ENCODE measurements at regions not wholly inside any gene's neighbourhood (a gene's known extent, or its start where the extent isn't known, plus 50 kb on each side); places are given as distances from the start of the nearest gene placed in this dataset.

DNA sequence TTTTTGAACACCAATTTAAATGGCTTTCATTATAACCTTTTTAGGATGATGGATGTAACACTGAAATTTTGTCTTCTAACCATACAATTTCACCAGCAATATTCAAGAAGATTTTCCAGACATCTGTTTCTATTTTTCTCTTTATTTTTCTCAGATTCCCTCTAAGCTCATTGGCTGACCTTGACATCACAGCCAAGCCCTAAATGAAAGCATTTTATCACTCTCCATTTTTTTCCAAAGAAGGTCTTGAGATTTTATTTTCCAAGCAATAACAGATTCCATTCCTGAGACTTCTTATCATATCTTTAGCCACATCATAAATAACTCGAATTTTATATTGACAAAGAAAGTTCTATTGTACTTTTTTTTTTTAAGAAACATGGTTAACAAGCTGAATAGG, 392.6 kb upstream of the THBS1 start:
- no peak overlapping the region for H3K4me3 ChIP-seq (ENCODE audit: extremely low read depth in 1 of 4, insufficient read depth in 2 of 4, low read depth in 3 of 4, low read length in 4 of 4)
- no peak overlapping the region for H2BK15ac ChIP-seq (ENCODE audit: low read length)
- DNase-seq (ENCODE audit: low read depth in 1 of 2, low spot score in 2 of 2) (no peak), FAIRE-seq (no peak)
- H2BK5ac ChIP-seq (ENCODE audit: low read depth, low read length), result no peak overlapping the region
- no peaks in the 10 kb centered on the region for H3K27me3 ChIP-seq (replicated peaks in 1 of 4; ENCODE audit: control insufficient read depth in 3 of 4, extremely low read depth in 1 of 4, insufficient read depth in 3 of 4, low read length in 3 of 4)
- H3K9ac ChIP-seq (replicated peaks in 1 of 4; ENCODE audit: extremely low read depth in 1 of 4, low read depth in 3 of 4, low read length in 3 of 4), result no peak overlapping the region
- no peak overlapping the region for H2BK12ac ChIP-seq (ENCODE audit: low read depth, low read length)
- H3K23ac ChIP-seq (ENCODE audit: insufficient read length), result no peak overlapping the region
- ChIA-PET POLR2A (ENCODE audit: partially characterized antibody) (no interaction called here), CTCF (ENCODE audit: partially characterized antibody) (interaction anchor here (0.6 to 1.8 kb wide), 2 partner anchors 16 to 116 kb away, joined by 4 to 5 read pairs; no protein-coding TSS in a partner anchor)
- H3K14ac ChIP-seq (ENCODE audit: insufficient read length), result no peak overlapping the region
- no peaks in the 10 kb centered on the region for H3K4me1 ChIP-seq (replicated peaks in 1 of 4; ENCODE audit: control insufficient read depth in 3 of 4, insufficient read depth in 4 of 4, low read length in 3 of 4)
- H2BK20ac ChIP-seq (ENCODE audit: low read length), result no peak overlapping the region
- no peak overlapping the region for H3K4me2 ChIP-seq (ENCODE audit: insufficient read depth in 1 of 2, low read depth in 2 of 2, low read length in 2 of 2)
- no peak overlapping the region for H4K8ac ChIP-seq (ENCODE audit: extremely low read depth, insufficient read depth, low read length)
- no peaks in the 10 kb centered on the region for H3K9me3 ChIP-seq (ENCODE audit: insufficient read depth in 2 of 2, low read depth in 1 of 2, low read length in 1 of 2)
- H3K56ac ChIP-seq (replicated peaks; ENCODE audit: insufficient read length, low read depth, low read length), result no peak overlapping the region
- no peak for TF ChIP-seq BACH1 (IDR thresholded peaks at IDR 0.05; ENCODE audit: low read length)
- TF ChIP-seq POLR2A (IDR thresholded peaks at IDR 0.05; ENCODE audit: control extremely low read depth in 1 of 2, low read depth in 2 of 2, low read length in 2 of 2), result no peak
- 81% methylated on average over 1 of the region's 1 CpG; no CpG with 5 or more reads in 1 of the 2 experiments for WGBS, 2 experiments (ENCODE audit: extremely low coverage in 1 of 2, insufficient coverage in 1 of 2, insufficient read length in 1 of 2, insufficient replicate concordance in 2 of 2, low coverage in 1 of 2, low lambda C conversion rate in 2 of 2, missing lambda C conversion rate in 1 of 2)
- no peak overlapping the region for H2AK5ac ChIP-seq (ENCODE audit: low read depth, low read length)
- no peaks in the 10 kb centered on the region for H3K79me2 ChIP-seq (ENCODE audit: control insufficient read depth in 1 of 2, insufficient read depth in 2 of 2, low read length in 2 of 2)
- H3K18ac ChIP-seq (ENCODE audit: extremely low read depth, low read length), result no peak overlapping the region
- no peaks in the 10 kb centered on the region for H4K20me1 ChIP-seq (replicated peaks in 1 of 2; ENCODE audit: control insufficient read depth in 1 of 2, insufficient read depth in 2 of 2, low read length in 2 of 2)
- no peak overlapping the region for H4K91ac ChIP-seq (replicated peaks; ENCODE audit: insufficient read length, low read length)
- H3K36me3 ChIP-seq (ENCODE audit: control insufficient read depth in 2 of 4, insufficient read depth in 4 of 4, low read length in 3 of 4), result no peaks in the 10 kb centered on the region
- H3K4ac ChIP-seq (replicated peaks; ENCODE audit: insufficient read length, low read depth, low read length), result no peak overlapping the region
- H2AFZ ChIP-seq (ENCODE audit: low read length), result no peak overlapping the region
- no peak overlapping the region for H2BK120ac ChIP-seq (replicated peaks; ENCODE audit: low read depth, low read length)
- no peaks in the 10 kb centered on the region for H3K23me2 ChIP-seq (ENCODE audit: low read depth, low read length)
- no peak overlapping the region for H3K27ac ChIP-seq (ENCODE audit: low read depth, low read length)
- H4K5ac ChIP-seq (ENCODE audit: insufficient read length, low read depth, low read length), result no peak overlapping the region
- no peaks in the 10 kb centered on the region for H3K79me1 ChIP-seq (ENCODE audit: low read depth, low read length)
